GM21723 (cell line): ENCODE measurements at regions not wholly inside any gene's neighbourhood (a gene's known extent, or its start where the extent isn't known, plus 50 kb on each side); places are given as distances from the start of the nearest gene placed in this dataset.

Experiments
- ATAC-seq: cut with Tn5 transposase; IDR thresholded peaks from one replicate; pipeline ENCODE4 v1.9.1; 2021; ENCODE audit warnings: mild to moderate bottlenecking, moderate library complexity; ENCODE audit not compliant: unreplicated experiment

GRCh38 chr10:78357141-78358063 is 323.7 kb downstream of the RPS24 start:
- ATAC-seq = no peak

GRCh38 chr10:78358351-78358750 is 324.7 kb downstream of the RPS24 start:
- ATAC-seq = no peak

- no peak for ATAC-seq
Measured at GRCh38 chr10:78358982-78359381, 325.3 kb downstream of the RPS24 start.

DNA sequence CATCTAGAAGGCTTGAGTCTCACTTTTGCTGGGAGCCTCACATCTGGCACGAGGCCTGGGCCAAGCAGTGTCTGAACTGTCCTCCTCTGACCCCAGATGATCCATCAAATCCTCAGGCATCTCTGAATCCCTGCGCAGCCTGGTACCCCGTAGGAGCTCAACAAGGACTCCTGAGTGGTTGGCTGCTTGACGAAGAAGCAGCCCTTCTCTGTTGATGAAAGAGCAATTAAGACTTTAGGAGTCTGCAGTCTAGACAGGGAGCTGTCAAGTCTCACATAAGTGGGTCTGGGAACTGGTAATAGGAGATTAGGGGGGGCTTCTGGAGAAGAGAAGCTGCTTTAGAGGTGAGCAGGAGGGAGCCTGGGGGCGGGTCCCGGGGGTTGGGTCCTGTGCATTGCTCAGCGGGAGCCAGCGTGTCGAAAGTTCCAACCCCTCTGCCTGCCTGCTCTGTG is 326.0 kb downstream of the RPS24 start:
- ATAC-seq = no peak

DNA sequence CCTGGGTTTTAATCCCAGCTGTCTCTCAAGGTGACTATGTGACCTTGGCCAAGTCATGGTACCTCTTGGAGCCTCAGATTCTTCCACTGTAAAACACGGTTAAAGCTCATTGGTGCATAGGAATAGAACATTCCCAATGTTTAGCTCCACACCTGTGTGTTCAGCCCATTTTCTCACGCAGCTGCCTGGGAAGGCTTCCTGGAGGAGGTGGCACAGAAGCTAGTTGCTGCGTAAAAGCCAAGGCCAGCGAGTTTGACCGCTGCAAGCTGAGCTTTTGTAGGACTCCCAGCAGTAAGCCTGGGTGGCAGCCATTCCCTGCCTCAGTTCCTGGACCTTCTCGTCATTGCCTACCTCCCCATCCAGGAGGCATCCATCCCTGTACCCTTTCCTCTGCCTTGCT is 326.6 kb downstream of the RPS24 start:
- ATAC-seq = no peak

- no peak for ATAC-seq
Measured at GRCh38 chr10:78361031-78361430, 327.4 kb downstream of the RPS24 start.

- ATAC-seq = no peak
Measured at GRCh38 chr10:78362406-78363022, 328.9 kb downstream of the RPS24 start.

DNA sequence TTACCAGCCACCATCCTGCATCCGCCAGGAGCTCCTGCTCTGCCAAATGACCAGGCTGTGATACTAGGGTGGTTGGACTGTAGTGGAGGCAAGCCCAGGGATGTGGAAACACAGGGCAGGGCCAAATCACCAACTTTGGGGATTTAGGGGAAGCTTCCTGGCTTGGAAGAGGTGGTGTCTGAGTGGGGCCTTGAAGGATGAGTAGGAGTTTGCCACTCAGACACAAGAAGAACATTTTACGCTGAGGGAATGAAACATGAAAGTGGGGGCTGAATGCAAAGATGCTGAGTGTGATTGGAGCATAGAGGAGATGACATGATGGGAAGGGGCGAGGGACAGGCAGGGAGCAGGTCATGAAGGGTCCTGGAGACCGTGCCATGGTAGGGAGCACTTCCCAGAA is 329.5 kb downstream of the RPS24 start:
- ATAC-seq = no peak

DNA sequence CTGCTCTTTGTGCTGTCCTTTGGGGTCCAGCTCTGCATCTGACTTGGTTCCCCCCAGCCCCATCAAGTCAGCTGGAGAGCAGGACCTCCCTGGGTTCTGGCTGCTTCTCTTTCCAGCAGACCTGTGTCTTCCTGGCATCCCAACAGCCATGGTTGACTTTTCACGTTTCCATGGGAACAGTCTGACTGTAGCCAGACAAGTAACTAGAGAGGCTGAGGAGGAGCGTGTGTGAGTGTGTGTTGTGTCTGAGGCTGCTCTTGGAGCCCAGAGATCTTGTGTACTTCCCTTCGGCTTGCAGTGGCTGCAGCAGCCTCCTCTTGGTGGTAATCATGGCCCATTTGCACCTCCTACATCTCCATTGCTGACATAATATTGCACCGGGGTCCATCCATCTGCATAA is 332.0 kb downstream of the RPS24 start:
- ATAC-seq = no peak

GRCh38 chr10:78366663-78367411 is 333.2 kb downstream of the RPS24 start:
- no peak for ATAC-seq

DNA sequence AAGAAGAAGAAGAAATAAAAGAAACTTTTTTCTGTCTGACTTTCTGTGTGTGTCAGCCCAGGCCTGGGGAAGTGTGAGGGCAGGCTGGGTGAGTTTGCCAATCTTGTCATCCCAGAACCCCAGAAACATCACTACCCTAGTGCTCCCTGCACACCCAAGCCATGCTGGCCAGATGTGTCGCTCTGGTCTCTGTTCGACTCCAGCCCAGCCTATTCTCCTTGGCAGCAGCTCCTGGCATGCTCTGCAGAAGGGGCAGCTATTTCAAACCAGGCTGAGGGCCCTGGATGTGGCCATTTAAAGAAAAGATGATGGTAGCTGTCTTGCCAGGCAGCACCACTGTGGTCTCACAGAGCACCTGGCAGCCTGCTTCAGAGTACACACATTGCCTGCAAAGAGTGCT is 334.1 kb downstream of the RPS24 start:
- no peak for ATAC-seq

GRCh38 chr10:78371136-78371535 is 337.5 kb downstream of the RPS24 start:
- ATAC-seq = no peak

DNA sequence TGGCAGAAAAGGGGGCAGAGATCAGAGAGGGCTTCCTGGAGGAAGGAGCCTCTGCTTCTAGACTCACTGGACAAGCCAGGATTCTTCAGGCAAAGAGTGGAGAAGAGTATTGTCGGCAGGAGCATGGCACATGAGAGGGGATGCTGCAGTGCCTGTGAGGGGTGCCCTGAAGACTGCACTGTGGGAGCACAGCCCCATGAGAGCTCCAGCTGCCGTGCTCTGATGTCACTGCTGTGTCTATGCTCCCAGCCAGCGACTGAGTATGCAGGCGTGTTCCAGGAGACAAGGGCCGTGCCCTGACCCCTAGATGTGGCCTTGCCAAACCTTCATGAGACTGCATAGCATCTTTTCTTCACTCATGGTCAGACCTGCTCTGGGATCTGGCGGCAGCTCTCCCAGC is 339.1 kb downstream of the RPS24 start:
- ATAC-seq = no peak

GRCh38 chr10:78374331-78375028 is 340.8 kb downstream of the RPS24 start:
- ATAC-seq = no peak

DNA sequence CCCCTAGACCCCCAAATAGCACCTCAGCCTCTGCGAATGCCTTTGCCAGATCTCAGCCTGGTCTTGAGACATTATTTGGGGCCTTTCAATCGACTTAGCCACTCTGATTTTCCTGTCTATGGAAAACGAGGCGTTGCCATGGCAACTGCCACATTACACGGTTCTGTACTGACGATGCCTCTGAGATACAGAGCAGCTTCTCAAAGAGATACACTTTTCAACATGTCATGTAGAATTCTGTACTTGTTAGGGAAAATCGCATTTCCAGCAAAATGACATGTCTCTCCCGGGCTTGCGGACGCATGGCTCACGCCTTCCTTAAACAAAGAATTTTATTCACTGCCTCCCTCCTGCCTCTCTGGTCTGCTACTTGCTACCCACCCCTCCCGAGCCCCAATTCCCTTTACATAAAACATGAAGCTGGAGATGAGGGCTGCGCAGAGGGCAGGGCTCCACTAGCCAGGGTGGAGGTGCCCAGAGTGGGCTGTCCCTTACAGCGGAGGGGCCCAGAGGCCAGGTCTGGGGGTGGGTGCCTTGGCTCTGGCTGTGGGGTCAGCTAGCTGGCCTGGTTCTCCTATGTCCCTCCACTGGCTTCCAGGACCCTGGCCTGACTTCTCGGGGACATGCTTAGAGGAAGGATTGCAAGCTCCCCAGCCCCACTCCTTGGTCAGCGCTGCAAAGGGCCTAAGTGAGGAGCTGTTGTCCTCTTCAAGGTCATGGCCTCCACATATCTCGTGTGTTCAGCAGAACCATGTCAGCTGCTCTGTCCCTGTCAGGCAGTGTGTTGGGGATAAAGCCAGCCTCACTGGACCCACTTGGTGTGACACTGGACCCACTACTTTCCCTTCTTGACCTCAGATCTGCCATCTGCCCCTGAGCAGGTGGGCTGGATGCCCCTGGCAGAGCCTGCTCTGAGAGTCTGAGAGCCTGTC is 342.5 kb downstream of the RPS24 start:
- no peak for ATAC-seq

DNA sequence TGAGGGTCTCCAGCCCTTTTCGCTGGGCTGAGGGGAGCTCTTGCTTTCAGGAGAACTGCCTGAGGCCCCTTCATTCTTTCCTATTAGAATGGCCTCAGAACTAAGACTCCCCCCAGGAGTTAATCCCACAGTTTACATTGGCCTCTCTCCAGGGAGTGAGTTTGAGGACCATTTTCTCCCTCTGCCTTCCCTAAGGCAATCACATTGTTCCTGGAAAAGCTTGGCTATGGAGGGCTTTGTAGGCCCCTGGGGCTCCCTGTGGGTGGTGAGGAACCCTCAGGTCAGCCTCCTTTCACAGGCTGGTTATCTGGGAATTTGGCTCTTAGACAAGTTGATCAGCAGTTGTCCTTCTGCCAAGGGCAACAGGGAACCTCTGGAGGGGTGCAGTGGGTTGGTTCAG is 343.7 kb downstream of the RPS24 start:
- no peak for ATAC-seq

DNA sequence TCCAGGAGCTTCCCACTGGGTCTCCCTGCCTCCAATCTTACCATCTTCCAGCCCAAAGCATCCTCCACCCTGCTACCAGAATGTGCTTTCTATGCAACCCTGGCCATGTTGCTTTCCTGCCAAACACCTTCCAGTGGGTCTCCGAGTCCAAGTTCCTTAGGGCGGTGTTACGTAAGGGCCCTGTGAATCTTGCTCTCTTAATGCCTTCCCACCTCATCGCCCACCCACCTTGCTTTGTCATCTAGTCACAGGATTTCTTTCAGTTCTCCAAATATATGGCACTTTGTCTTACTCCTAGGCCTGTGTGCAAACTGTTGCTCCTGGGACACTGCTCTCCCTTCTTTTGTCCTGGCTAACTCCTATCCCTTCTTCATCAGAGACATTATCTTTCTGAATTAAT is 344.5 kb downstream of the RPS24 start:
- ATAC-seq = no peak

DNA sequence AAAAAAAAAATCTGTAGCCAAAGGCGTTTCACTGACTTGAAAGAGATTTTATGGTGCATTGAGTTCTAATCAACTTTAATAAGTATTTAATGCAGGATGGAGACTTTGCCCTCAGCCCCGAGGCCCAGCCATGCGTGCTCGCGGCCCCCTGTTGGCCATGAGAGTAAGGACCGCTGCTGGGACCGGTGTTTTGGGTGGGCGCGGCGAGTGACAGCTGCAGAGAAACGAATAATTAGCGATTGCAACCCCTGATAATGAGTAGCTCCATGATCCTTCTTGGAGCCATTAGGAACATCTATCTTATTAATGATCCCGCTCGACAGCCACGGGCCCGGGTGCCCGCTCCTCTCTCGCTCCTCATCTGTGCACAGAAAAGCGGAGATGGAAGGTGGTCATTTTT is 347.4 kb downstream of the RPS24 start:
- ATAC-seq = no peak

- no peak for ATAC-seq
Measured at GRCh38 chr10:78382047-78382446, 348.4 kb downstream of the RPS24 start.

GRCh38 chr10:78382772-78383171 is 349.1 kb downstream of the RPS24 start:
- no peak for ATAC-seq
